Tibial nerve (tissue), 4 donors: ENCODE measurements at regions not wholly inside any gene's neighbourhood (a gene's known extent, or its start where the extent isn't known, plus 50 kb on each side); places are given as distances from the start of the nearest gene placed in this dataset.

Experiments used
- EP300 ChIP-seq, 2 donors: sonication (generic); formaldehyde crosslinking; IDR thresholded peaks; one replicate each; pipeline ENCODE4 v1.6.1; 2017; ENCODE audit warnings: antibody characterized with exemption in 2 of 2, mild to moderate bottlenecking in 1 of 2
- POLR2A ChIP-seq, 2 donors: fragments of 450-650 bp; IDR thresholded peaks; one replicate each; pipeline ENCODE4 v1.6.1; 2017; ENCODE audit warnings: antibody characterized with exemption in 2 of 2, mild to moderate bottlenecking in 2 of 2, moderate library complexity in 2 of 2
- TF ChIP-seq, protein P1 (sequence below), 5 experiments: fragments of 200-600 bp in 3 of 5; fragments of 450-650 bp in 2 of 5; sonication (generic) in 3 of 5; IDR thresholded peaks; one replicate each; pipeline ENCODE4 v1.5.1; 2016 to 2019; ENCODE audit warnings: antibody characterized with exemption in 5 of 5, mild to moderate bottlenecking in 3 of 5, moderate library complexity in 2 of 5

- TF ChIP-seq, protein P1, sequence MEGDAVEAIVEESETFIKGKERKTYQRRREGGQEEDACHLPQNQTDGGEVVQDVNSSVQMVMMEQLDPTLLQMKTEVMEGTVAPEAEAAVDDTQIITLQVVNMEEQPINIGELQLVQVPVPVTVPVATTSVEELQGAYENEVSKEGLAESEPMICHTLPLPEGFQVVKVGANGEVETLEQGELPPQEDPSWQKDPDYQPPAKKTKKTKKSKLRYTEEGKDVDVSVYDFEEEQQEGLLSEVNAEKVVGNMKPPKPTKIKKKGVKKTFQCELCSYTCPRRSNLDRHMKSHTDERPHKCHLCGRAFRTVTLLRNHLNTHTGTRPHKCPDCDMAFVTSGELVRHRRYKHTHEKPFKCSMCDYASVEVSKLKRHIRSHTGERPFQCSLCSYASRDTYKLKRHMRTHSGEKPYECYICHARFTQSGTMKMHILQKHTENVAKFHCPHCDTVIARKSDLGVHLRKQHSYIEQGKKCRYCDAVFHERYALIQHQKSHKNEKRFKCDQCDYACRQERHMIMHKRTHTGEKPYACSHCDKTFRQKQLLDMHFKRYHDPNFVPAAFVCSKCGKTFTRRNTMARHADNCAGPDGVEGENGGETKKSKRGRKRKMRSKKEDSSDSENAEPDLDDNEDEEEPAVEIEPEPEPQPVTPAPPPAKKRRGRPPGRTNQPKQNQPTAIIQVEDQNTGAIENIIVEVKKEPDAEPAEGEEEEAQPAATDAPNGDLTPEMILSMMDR (IDR thresholded peaks at IDR 0.05) = no peak
- TF ChIP-seq POLR2A (IDR thresholded peaks at IDR 0.05) = no peak
- TF ChIP-seq EP300 (IDR thresholded peaks at IDR 0.05) = no peak
Measured at GRCh38 chr16:72666267-72666666, 381.7 kb downstream of the ZFHX3 start.
